NB4 (cell line): ENCODE measurements at regions not wholly inside any gene's neighbourhood (a gene's known extent, or its start where the extent isn't known, plus 50 kb on each side); places are given as distances from the start of the nearest gene placed in this dataset.

ENCODE experiments used
- CTCF ChIP-seq: IDR thresholded peaks from one replicate; pipeline ENCODE4 v1.5.1; 2012; ENCODE audit warnings: low read depth, low read length
- POLR2A ChIP-seq: IDR thresholded peaks from 2 replicates; pipeline ENCODE4 v1.6.1; 2011; ENCODE audit warnings: mild to moderate bottlenecking; ENCODE audit not compliant: insufficient read length; ENCODE audit errors: extremely low read depth

- TF ChIP-seq CTCF: no peak
- no peak for TF ChIP-seq POLR2A
Measured at GRCh38 chr5:45037927-45038326, 229.2 kb downstream of the MRPS30 start.
